HG02852 (cell line): ENCODE measurements at regions not wholly inside any gene's neighbourhood (a gene's known extent, or its start where the extent isn't known, plus 50 kb on each side); places are given as distances from the start of the nearest gene placed in this dataset.
"Not testable (repeated sequence)": the region's sequence is repeated elsewhere in the genome, so short reads cannot be mapped to it uniquely, and the experiment has no call there.

Source experiments
- ATAC-seq: cut with Tn5 transposase; IDR thresholded peaks from one replicate; pipeline ENCODE4 v1.9.1; 2021; ENCODE audit warnings: mild to moderate bottlenecking, moderate library complexity; ENCODE audit not compliant: unreplicated experiment

DNA sequence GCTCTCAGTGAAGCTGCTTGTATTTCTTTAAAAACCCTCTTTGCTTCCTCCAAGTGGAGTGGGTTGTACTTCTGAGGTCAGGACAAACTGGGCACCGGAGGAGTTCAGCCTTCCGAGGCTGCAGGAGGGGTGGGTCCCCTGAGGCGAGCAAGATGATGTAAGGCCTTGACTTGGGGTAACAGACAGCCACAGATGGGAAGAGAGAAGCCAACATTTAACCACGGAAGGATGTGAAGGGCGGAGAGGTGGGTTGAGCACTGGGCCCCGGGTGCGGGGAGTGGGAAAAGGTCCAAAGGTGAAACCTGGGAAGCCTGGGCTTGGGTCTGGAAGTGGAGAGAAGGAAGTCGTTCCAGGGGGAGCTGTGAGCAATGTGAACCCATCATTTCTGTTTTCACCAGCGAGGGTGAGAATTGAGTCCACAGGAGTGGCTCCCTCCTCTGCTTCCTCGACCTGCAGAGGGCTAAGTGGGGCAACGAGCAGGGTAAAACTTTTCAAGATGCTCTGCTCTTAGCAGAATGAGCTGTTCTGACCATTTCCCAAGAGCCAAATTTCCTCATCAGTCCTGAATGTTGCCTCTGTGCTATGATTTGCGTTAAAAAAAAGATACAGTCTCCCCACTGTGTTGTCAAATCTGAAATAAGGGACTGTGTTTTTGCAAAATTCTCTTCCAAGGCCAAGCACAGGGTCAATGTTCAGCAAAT lies 137.7 kb upstream of the CRHR1 start:
- no peak for ATAC-seq

DNA sequence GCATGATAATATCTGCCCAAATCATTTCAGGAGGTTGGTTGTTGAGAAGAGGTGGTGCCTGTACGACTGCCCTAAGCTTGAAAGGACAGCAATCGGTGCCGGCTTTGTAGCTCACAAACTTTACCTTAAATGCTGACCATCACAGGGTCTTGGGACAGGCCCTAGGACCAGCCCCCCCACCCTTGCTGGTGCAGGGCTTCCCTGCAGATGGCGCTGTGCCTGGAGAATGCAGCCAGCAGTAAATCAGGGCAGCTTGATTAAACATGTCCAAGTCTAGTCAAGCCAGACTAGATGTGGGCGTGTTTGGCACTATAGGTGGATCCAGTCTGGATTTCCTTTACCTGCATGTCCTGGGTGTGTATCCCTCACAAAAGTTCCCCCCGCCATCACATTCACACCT lies 135.5 kb upstream of the CRHR1 start:
- no peak for ATAC-seq

DNA sequence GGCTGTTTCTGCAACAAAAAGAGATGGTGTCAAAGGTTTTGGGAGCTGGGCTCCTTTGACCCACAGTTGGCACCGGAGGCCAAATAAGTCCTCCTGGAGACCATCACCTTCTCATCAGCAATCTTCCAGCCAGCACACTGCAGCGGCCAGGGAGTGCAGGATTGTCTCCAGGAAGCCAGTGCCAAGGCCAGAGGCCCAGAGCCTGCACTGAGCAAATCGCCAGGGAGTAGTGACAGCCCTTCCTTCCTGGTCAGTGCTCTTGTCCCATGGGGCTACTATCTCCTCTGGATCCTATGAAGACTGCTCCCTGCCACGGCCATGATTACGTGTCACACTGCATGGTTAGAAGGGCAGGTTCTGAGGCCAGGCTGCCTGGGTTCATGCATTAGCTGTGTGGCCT lies 134.3 kb upstream of the CRHR1 start:
- no peak for ATAC-seq

DNA sequence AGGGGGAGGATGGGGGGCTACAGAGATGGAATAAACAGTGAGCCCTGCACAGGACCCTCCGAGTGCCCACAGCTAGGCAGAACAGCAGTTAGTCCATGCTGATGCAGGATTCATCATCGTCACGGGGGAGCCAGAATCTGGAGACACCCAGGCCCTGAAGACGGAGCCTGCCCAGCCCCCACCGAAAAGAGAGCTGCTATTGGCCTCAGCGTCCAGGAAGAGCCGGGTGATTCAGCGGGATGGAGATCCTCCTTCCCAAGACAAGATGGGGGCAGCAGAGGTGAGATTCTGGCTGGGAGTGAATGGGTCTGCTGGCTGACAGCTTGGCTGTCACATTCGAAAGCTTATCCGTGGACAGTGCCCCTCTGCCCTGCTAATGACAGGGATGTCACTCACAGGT lies 133.6 kb upstream of the CRHR1 start:
- ATAC-seq, result no peak

DNA sequence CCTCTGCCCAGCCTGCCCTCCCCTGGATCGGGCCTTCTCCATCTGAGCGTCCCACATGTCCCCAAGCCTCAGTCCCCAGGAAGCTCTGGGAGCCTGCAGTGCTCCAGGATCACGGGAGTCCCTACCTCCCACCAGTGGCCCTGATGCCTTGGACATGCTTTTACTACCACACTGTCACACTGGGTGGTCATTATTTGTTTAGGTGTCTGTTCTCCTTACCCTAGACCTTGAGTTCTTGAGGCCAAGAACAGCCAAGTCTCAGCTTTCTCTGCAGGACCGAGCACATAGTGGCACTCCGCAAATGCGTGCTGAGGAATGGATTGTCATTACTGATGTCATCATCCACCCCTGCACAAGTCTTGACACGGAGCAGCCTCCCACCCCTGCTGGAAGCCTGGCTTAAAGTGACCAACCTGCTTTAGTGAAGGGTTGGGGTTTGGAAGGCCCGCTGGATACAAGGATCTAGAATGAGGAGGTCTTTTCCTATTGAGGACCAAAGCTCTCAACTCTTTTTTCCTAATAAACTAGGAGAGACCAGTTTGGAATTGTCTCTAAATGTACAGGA lies 132.9 kb upstream of the CRHR1 start:
- no peak for ATAC-seq

DNA sequence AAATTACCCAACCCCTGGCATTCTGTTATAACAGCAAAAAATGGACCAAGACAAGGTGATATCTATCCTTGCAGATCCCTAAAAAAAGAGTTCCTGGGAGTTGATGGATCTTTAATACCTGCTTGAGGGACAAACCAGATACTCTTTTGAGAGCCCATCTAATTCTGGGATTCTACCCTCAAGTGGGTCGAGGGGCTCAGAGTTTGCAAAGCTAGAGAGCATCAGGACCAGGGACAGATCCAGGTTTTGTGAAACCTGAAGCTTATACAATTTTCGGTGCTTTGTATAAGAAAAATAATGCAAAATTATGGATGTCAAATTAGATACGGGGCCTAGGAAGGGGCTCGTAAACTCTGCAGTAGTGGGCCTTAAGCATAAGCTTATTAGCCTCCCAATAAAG lies 130.5 kb upstream of the CRHR1 start:
- no peak for ATAC-seq

DNA sequence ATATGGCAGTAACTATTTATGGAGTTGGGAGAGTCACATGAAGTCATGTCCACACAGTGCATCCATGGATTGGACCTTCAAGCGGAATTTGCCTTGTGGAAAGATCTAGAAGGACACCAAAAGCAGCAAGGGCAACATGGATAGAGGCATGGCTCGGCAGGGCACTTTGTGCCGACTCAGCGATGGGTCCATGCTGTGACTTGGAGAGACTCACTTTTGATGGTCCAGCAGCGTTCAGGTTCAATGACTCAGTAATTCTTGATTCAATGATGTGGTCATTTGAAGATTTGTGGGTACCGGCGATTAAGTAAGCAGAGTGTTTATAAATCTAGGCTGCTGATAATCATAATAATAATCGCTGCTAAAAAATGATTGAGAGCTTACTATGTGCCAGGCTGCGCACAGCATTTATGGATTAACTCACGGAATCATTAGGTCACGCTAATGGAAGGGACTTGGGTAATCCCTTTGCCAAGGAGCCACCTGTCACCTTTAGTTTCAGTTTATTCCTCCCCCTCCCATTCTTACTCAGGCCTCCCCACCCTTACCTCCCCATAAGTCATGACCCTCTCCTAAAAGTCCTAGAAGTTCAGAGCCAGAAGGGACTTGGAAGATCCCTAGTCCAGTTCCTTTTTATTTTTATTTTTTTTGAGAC lies 127.5 kb upstream of the CRHR1 start:
- no peak for ATAC-seq

DNA sequence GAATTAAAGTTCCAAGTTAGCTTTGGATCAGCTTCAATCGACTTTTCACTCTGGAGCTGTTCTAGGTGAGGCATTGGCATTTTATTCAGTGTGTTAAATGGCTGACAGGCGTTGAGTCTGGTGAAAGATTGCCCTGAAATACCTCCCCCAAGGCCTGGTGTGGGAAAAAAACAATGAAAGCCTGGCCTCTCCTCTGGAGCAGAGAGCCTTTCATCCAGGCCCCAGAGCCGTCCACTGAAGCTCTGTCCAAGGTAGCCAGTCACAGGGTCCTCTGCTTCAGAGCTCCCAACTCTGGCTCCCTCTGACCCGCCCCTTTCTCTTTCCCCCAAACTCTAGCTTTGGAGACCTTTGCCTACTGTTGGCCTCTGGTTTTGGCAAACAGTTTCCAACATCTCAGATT lies 123.6 kb upstream of the CRHR1 start:
- no peak for ATAC-seq

DNA sequence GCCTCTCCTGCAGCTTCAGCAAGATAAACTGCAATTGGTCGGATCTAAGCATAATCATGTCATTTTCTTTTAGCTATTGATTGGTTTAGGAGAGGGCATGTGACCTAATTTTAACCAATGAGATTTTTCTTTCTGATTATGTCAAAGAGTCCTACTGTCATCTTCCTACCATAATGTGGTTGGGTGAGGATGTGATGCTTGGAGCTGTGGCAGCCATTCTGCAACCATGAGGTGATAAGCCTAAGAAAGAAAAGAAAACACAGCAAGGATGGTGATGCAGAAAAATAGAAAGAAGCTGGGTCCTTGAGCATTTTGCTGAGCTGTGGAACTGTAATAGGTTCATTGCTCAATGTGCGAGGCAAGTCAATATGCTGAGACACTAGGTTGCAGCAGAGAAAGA lies 121.7 kb upstream of the CRHR1 start:
- no peak for ATAC-seq

DNA sequence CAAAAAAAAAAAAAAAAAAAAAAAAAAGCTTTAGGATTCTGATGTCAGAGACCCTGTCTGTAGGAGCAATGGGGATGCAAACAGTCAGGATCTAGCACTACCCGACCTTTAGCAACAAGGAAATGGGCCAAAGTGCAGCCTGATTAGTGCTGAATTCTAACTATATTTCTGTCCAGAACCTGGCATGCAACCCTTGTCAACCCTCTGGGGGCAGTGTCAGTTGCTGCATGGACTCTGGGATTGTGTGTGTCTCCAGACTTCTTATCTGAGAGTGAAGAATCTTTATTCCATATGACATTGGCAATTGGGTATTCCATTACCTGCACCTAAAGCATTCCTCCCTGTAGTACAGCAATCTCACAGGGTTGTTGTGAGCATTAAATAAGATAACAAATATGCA lies 120.3 kb upstream of the CRHR1 start:
- ATAC-seq, result no peak

DNA sequence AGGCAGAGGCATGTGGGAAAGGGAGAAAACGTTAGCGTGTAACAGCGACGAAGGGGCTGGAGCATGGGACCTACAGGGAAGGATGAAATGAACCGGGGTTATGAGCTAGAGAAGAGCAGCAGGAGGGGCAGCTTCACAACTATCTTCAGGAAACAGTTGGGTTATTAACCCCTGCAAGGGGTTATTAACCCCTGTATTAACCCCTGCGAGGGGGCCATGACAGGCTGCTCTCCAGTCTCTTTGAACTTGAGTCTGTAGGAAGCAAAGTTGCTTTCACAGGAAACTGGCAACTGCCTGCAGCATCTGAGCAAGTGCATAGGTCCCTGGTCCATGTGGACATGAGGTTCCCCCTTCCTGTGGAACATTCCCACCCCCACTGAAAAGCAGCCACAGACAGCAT lies 119.2 kb upstream of the CRHR1 start:
- ATAC-seq, result no peak

DNA sequence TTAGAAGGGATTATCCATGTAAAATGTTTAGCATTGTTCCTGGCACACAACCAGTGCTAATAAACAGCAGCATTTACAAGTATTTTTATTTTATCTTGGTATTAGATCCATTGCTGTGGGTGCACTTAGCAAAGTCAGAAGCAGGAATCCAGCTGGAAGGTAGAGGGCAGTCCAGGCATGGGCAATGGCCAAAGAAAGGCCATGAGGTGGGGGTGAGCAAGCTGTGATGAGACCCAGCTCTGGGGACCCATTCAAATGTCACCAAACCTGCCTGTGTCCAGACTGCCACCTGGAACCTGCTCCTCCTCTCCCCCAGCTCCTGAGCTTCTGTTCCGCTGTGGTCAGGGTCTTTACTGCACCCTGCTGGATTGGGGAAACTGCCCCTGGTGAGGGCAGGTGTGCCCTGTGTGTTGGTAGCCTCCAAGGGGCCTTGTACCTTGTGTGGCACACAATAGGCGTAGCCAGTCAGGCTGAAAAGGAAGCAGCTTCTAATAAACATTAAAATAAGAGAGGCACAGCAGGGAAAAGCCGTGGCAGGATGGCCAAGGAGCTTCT lies 118.0 kb upstream of the CRHR1 start:
- ATAC-seq, result no peak

DNA sequence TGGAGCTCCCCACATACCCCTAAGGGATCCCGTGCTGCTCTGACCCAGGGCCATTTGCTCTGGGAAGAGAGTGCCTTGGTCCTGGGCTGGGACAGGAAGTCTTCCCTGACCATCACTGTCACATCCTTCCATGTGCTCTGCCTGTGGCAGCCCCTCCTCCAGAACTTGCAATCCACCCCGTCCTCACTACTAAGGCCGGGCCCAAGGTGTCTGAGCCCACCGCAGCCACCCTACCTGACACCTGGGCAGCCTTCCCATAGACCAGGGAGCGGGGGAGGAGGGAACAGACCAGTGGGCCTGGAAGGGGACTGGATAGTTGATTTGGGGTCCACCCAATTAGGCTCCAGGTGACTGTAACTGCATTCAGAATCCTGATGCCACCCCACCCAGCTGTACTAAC lies 117.5 kb upstream of the CRHR1 start:
- ATAC-seq, result no peak

DNA sequence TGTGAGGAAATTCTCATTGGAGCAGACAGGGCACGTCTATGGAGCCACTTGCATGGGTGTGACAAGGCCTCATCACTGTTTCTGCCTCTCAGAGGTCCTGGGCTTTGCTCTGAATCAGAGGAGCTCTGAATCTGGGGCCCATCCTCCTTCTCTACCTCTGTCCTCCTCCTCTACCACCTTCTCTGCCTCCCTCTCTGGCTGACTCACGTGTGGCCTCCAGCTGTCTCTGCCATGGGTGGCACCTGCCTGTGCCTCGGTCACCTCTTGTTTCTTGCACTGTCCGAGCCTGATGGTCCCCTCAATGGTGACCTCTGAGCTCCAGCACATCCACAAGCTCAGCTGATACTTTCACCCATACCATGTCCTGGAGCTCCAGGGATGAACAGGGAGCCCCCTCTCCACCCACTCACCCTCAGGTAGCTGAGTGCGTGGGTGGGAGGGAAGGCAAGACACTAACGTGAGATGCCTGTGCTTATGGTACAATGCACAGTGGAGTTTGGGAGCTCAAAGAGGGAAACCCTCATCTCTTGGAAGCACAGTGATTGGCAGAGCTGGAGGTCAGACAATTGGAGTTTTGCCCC lies 116.4 kb upstream of the CRHR1 start:
- ATAC-seq, result no peak

DNA sequence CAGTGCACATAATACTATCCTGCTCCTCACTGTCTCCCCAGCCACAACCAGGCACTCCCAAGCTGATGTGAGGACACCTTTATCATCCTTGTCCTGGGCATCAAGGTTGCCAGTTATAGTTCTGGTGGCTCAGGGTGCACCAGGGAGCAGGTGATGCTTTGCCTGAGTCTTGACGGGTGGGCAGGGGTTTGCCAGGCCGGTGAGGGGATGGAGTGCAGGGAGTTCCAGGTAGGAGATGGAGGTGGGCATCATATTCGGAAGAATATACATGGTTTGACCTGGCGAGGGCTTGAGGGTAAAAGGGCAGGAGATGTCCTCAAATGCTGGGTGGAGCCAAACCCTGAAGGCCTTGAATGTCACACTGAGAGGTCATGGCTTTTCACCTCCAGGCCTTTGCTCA lies 115.8 kb upstream of the CRHR1 start:
- no peak for ATAC-seq

DNA sequence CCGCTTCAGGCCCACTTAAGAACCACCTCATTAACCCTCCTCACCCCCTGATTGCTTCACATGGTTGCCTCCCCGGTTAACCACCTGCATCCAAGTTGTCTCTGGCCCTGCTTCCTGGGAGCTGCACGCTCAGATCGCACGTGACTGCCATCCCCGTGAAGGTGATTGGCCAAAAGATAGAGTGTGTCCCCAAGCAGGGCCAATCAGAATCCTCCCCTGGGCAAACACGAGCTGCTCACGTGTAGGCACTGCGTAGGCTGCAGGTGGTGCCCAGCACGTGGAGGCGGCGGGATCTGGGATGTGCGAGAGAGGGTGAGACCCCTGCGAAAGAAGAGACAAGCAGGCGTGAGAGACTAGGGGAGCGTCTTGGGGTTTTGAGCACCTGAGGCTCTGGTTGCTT lies 111.8 kb upstream of the CRHR1 start:
- no peak for ATAC-seq

DNA sequence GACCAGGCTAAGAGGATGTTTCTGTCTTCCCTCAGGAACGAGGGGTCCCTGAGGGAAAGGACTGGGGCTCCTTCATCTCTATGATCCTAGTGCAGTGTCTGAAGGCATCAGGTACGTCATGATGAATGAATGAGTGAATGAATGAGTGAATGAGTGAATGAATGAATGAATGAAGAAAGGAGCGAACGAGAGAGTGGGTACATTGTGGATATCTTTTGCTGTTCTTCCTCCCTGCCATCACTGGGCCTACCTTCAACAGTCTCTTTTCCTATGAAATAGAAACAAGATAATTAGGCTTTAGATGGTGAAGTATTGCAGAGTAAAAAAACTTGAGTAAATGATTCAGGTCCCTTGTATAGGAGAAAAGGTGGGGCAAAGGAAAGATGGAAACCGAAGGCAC lies 111.3 kb upstream of the CRHR1 start:
- ATAC-seq, result no peak

DNA sequence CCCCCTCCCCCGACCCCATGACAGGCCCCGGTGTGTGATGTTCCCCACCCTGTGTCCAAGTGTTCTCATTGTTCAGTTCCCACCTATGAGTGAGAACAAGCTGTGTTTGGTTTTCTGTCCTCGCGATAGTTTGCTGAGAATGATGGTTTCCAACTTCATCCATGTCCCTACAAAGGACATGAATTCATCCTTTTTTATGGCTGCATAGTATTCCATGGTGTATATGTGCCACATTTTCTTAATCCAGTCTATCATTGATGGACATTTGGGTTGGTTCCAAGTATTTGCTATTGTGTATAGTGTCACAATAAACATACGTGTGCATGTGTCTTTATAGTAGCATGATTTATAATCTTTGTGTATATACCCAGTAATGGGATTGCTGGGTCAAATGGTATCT lies 110.4 kb upstream of the CRHR1 start:
- not testable (repeated sequence) for ATAC-seq

DNA sequence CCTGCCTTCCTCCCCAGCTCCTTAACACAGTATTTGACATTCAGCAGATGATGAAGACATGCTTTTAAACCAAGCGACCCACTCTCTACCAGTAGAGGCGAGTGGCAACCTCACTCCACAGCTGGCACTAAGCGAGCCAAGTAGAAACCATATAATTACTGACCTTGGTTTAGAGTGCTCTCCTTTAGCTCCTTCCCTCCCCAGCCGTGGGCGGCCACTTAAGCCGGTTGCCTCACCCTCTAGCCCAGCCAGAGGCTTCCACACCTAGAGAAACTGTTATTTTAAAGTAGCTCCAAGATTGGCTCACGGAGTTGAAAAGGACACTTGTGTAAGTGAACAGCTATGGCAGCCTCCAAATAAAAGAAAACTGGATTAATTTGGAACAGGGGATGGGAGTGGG lies 109.1 kb upstream of the CRHR1 start:
- ATAC-seq, result no peak

DNA sequence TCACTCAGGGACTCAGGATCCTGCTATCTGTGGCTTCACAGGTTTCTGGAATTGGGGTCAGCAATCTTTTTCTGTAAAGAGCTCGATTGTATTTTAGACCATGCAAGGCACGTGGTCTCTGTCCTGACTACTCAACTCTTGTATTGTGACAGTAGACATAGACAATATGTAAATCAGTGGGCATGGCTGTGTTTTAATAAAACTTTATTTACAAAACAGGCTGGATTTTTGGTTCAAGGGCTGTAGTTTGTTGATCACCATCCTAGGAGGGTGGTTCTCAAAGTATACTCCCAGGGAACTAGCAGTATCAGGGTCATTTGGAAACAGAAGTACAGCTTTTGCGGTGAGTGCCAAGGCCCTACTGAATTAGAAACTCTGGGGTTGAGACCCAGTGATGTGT lies 108.2 kb upstream of the CRHR1 start:
- ATAC-seq, result no peak

DNA sequence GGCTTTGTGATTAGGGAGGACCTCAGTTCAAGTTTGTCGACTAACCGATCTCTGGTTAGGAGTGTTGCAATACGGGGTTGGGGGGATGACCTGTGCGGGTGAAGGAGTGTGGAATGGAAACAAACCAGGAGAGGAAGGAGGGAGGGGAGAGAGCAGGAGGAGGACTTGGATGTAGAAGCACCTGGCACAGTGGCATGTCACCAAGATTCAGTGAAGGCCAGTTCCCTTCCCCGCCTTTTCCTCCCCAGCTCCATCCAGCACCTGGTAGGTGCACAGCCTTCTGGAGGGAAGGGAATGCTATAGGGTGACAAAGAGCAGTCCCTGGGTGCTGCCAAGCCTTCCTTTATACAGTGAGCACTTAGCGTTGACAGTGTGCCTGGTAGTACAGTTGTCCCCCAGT lies 107.4 kb upstream of the CRHR1 start:
- ATAC-seq, result no peak

DNA sequence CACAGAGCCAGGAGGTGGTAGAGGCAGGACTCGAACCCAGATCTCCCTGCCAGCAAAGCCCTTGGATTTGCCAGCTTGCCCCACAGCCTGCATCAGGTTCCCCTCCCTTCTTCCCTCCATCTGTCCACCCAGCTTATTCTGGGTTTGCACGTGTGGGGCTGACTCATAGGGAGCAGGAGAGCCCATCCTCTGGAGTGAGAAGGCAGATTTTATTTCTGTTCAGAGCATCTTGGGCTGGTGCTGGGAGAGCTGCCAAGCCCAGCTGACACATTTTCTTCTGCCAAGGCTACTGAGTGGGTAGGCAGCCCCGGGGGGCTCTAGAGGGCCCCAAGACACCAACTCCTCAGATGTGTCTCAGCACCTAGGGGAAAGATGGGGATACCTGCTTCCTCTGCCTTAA lies 106.3 kb upstream of the CRHR1 start:
- ATAC-seq, result no peak
